WTC11 (cell line): ENCODE measurements at regions not wholly inside any gene's neighbourhood (a gene's known extent, or its start where the extent isn't known, plus 50 kb on each side); places are given as distances from the start of the nearest gene placed in this dataset.

Experiments used
- ATAC-seq: fragments of 200-7000 bp; cut with Tn5 transposase; 2 replicates; pipeline ENCODE4 v1.10.0; 2021; ENCODE audit warnings: mild to moderate bottlenecking, moderate library complexity
- CTCF ChIA-PET: fragments of 300-600 bp; sonication (Branson Sonifier 250); formaldehyde crosslinking; loops from one replicate; lab custom pipeline; 2021; ENCODE audit warnings: antibody characterized with exemption; lab: Charles Lee
- POLR2A ChIA-PET: fragments of 350-600 bp; sonication (Branson Sonifier 250); formaldehyde crosslinking; loops from one replicate; lab custom pipeline; 2021; ENCODE audit warnings: antibody characterized with exemption; lab: Charles Lee
- DNase-seq: peaks from one replicate; pipeline ENCODE4 v3.0.0; 2021; ENCODE audit warnings: low spot score
- H3K27ac Mint-ChIP-seq: 2 replicates; pipeline ENCODE4 v1.8.0; 2021; ENCODE audit warnings: mixed read lengths
- H3K27me3 Mint-ChIP-seq: 2 replicates; pipeline ENCODE4 v1.8.0; 2021; ENCODE audit warnings: low read depth, mild to moderate bottlenecking, moderate library complexity, mixed read lengths
- H3K36me3 Mint-ChIP-seq: 2 replicates; pipeline ENCODE4 v1.8.0; 2021; ENCODE audit warnings: mixed read lengths
- H3K4me1 Mint-ChIP-seq: 2 replicates; pipeline ENCODE4 v1.8.0; 2022; ENCODE audit warnings: mixed read lengths
- H3K4me3 Mint-ChIP-seq: 2 replicates; pipeline ENCODE4 v1.8.0; 2021; ENCODE audit warnings: mild to moderate bottlenecking, moderate library complexity, mixed read lengths
- H3K9me3 Mint-ChIP-seq: 2 replicates; pipeline ENCODE4 v1.8.0; 2021; ENCODE audit warnings: mixed read lengths
- ATF1 ChIP-seq: sonication (generic); formaldehyde crosslinking; IDR thresholded peaks from 2 replicates; pipeline ENCODE4 v1.8.1; 2023; ENCODE audit warnings: mild to moderate bottlenecking, moderate library complexity, missing genetic modification reagents
- CREM ChIP-seq: sonication (generic); formaldehyde crosslinking; IDR thresholded peaks from 2 replicates; pipeline ENCODE4 v1.8.1; 2022; ENCODE audit warnings: mild to moderate bottlenecking, missing genetic modification reagents, moderate library complexity
- JUN ChIP-seq: sonication (generic); formaldehyde crosslinking; IDR thresholded peaks from 2 replicates; pipeline ENCODE4 v1.8.0; 2023; ENCODE audit warnings: mild to moderate bottlenecking, missing genetic modification reagents
- NR3C1 ChIP-seq: sonication (generic); formaldehyde crosslinking; conservative IDR thresholded peaks from 2 replicates; pipeline ENCODE4 v1.8.1; 2023; ENCODE audit warnings: low read depth, mild to moderate bottlenecking, missing genetic modification reagents
- OVOL2 ChIP-seq: fragments of 250-450 bp; sonication (Bioruptor Pico); IDR thresholded peaks from 2 replicates; pipeline ENCODE4 v1.9.0; 2021; ENCODE audit warnings: mild to moderate bottlenecking, borderline replicate concordance
- TCF7 ChIP-seq: sonication (generic); formaldehyde crosslinking; IDR thresholded peaks from 2 replicates; pipeline ENCODE4 v1.8.0; 2022; ENCODE audit warnings: mild to moderate bottlenecking, low read depth, missing genetic modification reagents, moderate library complexity
- TP53 ChIP-seq: sonication (generic); formaldehyde crosslinking; IDR thresholded peaks from 2 replicates; pipeline ENCODE4 v1.8.1; 2023; ENCODE audit warnings: mild to moderate bottlenecking, missing genetic modification reagents
- ZNF121 ChIP-seq: sonication (generic); formaldehyde crosslinking; IDR thresholded peaks from 2 replicates; pipeline ENCODE4 v1.8.0; 2023; ENCODE audit warnings: missing genetic modification reagents
- ZNF232 ChIP-seq: sonication (generic); formaldehyde crosslinking; IDR thresholded peaks from 2 replicates; pipeline ENCODE4 v1.8.0; 2022; ENCODE audit warnings: mild to moderate bottlenecking, missing genetic modification reagents
- ZNF671 ChIP-seq: fragments of 250-450 bp; sonication (Bioruptor Pico); IDR thresholded peaks from 2 replicates; pipeline ENCODE4 v1.8.0; 2021; ENCODE audit warnings: mild to moderate bottlenecking
- TF ChIP-seq, protein P1 (sequence below): fragments of 250-450 bp; sonication (Bioruptor Pico); IDR thresholded peaks from 2 replicates; pipeline ENCODE4 v1.9.0; 2021; ENCODE audit warnings: moderate library complexity, mild to moderate bottlenecking, inconsistent platforms, borderline replicate concordance
- TF ChIP-seq, protein P2 (sequence below): sonication (generic); formaldehyde crosslinking; IDR thresholded peaks from 2 replicates; pipeline ENCODE4 v1.8.0; 2023; ENCODE audit warnings: missing genetic modification reagents
- TF ChIP-seq, protein P3 (sequence below): fragments of 250-450 bp; sonication (Bioruptor Pico); IDR thresholded peaks from 2 replicates; pipeline ENCODE4 v1.9.0; 2021; ENCODE audit warnings: mild to moderate bottlenecking
- TF ChIP-seq, protein P4 (sequence below): fragments of 250-450 bp; sonication (Bioruptor Pico); IDR thresholded peaks from 2 replicates; pipeline ENCODE4 v1.9.0; 2021; ENCODE audit warnings: mild to moderate bottlenecking
- TF ChIP-seq, protein P5 (sequence below): sonication (generic); formaldehyde crosslinking; IDR thresholded peaks from 2 replicates; pipeline ENCODE4 v1.8.0; 2022; ENCODE audit warnings: missing genetic modification reagents
- TF ChIP-seq, protein P6 (sequence below): fragments of 250-450 bp; sonication (Bioruptor Pico); IDR thresholded peaks from 2 replicates; pipeline ENCODE4 v2.1.2; 2022; ENCODE audit warnings: mild to moderate bottlenecking, moderate library complexity

DNA sequence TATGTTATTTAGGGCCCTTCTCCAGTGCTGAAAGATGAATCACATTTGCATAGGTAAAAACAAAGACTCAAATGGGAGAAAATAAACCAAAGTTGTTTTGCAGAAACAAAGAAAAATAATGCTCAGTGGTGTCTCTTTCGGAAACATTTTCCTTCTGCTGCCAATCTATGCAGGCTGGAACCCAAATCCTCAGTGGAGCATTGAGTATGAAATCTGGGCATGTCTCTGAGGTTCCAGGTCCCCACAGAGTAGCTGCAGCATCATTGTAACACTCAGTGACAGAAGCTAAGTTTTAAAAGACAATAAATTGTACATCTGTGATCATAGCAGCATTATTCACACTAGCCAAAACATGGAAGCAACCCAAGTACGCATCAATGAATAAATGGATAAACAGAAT lies 303.6 kb downstream of the FBXW7 start (continued):
- TF ChIP-seq, protein P1, sequence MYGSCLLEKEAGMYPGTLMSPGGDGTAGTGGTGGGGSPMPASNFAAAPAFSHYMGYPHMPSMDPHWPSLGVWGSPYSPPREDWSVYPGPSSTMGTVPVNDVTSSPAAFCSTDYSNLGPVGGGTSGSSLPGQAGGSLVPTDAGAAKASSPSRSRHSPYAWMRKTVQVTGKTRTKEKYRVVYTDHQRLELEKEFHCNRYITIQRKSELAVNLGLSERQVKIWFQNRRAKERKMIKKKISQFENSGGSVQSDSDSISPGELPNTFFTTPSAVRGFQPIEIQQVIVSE (CRISPR knock-in tag), result no peak
- TF ChIP-seq ATF1 (CRISPR knock-in tag) (no peak), CREM (no peak), TP53 (no peak), TCF7 (no peak), ZNF671 (no peak), NR3C1 (no peak)
- TF ChIP-seq, protein P2, sequence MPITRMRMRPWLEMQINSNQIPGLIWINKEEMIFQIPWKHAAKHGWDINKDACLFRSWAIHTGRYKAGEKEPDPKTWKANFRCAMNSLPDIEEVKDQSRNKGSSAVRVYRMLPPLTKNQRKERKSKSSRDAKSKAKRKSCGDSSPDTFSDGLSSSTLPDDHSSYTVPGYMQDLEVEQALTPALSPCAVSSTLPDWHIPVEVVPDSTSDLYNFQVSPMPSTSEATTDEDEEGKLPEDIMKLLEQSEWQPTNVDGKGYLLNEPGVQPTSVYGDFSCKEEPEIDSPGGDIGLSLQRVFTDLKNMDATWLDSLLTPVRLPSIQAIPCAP, result no peak
- TF ChIP-seq, protein P3, sequence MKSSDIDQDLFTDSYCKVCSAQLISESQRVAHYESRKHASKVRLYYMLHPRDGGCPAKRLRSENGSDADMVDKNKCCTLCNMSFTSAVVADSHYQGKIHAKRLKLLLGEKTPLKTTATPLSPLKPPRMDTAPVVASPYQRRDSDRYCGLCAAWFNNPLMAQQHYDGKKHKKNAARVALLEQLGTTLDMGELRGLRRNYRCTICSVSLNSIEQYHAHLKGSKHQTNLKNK, result no peak
- TF ChIP-seq, protein P4, sequence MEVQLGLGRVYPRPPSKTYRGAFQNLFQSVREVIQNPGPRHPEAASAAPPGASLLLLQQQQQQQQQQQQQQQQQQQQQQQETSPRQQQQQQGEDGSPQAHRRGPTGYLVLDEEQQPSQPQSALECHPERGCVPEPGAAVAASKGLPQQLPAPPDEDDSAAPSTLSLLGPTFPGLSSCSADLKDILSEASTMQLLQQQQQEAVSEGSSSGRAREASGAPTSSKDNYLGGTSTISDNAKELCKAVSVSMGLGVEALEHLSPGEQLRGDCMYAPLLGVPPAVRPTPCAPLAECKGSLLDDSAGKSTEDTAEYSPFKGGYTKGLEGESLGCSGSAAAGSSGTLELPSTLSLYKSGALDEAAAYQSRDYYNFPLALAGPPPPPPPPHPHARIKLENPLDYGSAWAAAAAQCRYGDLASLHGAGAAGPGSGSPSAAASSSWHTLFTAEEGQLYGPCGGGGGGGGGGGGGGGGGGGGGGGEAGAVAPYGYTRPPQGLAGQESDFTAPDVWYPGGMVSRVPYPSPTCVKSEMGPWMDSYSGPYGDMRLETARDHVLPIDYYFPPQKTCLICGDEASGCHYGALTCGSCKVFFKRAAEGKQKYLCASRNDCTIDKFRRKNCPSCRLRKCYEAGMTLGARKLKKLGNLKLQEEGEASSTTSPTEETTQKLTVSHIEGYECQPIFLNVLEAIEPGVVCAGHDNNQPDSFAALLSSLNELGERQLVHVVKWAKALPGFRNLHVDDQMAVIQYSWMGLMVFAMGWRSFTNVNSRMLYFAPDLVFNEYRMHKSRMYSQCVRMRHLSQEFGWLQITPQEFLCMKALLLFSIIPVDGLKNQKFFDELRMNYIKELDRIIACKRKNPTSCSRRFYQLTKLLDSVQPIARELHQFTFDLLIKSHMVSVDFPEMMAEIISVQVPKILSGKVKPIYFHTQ (CRISPR knock-in tag), result no peak

DNA sequence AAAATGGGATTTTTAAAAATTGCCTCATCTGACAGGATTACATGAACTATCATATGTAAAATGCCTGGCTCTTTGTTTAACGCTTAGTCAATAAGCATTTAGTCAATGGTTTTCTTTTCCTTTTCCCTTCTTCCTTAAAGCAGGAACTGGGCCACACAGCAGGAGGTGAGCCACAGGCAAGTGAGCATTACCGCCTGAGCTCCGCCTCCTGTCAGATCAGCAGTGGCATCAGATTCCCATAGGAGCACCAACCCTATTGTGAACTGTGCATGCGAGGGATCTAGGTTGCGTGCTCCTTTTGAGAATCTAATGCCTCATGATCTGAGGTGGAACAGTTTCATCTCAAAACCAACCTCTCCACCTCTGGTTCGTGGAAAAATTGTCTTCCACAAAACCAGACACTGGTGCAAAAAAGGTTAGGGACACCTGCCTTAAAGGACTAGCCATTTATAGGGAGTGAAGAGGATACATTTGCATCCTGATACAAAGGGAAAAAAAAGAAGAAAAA lies 306.1 kb downstream of the FBXW7 start:
- POLR2A ChIA-PET, result no interaction called here
- CTCF ChIA-PET, result no interaction called here

DNA sequence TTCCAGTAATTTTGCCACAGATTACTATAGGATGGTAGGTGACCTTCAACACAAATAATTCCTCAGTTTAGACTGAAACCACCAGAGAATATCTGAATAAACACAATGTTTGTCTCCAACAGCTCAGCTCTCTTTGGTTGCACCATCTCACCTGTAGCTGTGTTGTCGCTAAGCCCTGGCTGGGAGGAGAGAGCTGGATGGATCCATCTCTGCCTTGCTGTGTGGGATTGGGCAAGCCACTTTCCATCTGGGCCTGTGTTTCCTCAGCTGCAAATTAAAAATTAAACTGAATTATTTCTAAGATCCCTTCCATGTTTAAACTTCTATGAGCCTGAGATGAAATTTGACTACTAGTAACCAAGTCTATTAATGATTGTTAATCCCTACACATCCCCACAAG lies 310.2 kb downstream of the FBXW7 start:
- no peak for TF ChIP-seq ZNF232 (CRISPR knock-in tag)
- TF ChIP-seq, protein P5, sequence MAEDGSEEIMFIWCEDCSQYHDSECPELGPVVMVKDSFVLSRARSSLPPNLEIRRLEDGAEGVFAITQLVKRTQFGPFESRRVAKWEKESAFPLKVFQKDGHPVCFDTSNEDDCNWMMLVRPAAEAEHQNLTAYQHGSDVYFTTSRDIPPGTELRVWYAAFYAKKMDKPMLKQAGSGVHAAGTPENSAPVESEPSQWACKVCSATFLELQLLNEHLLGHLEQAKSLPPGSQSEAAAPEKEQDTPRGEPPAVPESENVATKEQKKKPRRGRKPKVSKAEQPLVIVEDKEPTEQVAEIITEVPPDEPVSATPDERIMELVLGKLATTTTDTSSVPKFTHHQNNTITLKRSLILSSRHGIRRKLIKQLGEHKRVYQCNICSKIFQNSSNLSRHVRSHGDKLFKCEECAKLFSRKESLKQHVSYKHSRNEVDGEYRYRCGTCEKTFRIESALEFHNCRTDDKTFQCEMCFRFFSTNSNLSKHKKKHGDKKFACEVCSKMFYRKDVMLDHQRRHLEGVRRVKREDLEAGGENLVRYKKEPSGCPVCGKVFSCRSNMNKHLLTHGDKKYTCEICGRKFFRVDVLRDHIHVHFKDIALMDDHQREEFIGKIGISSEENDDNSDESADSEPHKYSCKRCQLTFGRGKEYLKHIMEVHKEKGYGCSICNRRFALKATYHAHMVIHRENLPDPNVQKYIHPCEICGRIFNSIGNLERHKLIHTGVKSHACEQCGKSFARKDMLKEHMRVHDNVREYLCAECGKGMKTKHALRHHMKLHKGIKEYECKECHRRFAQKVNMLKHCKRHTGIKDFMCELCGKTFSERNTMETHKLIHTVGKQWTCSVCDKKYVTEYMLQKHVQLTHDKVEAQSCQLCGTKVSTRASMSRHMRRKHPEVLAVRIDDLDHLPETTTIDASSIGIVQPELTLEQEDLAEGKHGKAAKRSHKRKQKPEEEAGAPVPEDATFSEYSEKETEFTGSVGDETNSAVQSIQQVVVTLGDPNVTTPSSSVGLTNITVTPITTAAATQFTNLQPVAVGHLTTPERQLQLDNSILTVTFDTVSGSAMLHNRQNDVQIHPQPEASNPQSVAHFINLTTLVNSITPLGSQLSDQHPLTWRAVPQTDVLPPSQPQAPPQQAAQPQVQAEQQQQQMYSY (CRISPR knock-in tag), result peak; percentile 57; the same call in 1 of the 2 replicates
- TF ChIP-seq, protein P6, sequence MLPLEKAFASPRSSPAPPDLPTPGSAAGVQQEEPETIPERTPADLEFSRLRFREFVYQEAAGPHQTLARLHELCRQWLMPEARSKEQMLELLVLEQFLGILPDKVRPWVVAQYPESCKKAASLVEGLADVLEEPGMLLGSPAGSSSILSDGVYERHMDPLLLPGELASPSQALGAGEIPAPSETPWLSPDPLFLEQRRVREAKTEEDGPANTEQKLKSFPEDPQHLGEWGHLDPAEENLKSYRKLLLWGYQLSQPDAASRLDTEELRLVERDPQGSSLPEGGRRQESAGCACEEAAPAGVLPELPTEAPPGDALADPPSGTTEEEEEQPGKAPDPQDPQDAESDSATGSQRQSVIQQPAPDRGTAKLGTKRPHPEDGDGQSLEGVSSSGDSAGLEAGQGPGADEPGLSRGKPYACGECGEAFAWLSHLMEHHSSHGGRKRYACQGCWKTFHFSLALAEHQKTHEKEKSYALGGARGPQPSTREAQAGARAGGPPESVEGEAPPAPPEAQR (CRISPR knock-in tag), result no peak
- TF ChIP-seq, all 79 proteins: peak for 1
- Mint-ChIP-seq H3K36me3 (peaks cover 10% of the 10 kb centered on the region), H3K9me3 (peaks cover 16% of the 10 kb centered on the region)

More for the DNA sequence above, 306.1 kb downstream of the FBXW7 start:
- DNase-seq (peak; percentile 24), ATAC-seq (no peak; the same call in 1 of the 2 replicates)
- Mint-ChIP-seq H3K27ac (no peak overlapping the region), H3K4me3 (no peak overlapping the region), H3K4me1 (peaks cover 33% of the 10 kb centered on the region), H3K9me3 (peaks cover 17% of the 10 kb centered on the region), H3K36me3 (peaks cover 17% of the 10 kb centered on the region), H3K27me3 (no peaks in the 10 kb centered on the region)
- TF ChIP-seq, protein P3, result no peak
- TF ChIP-seq, protein P4 (CRISPR knock-in tag), result no peak
- no peak for TF ChIP-seq OVOL2
- no peak for TF ChIP-seq TP53
- TF ChIP-seq JUN (CRISPR knock-in tag), result no peak
- TF ChIP-seq ZNF121, result peak; percentile 95
- TF ChIP-seq CREM, result no peak

More for the DNA sequence above, 310.2 kb downstream of the FBXW7 start:
- ChIA-PET CTCF (no interaction called here), POLR2A (no interaction called here)
- DNase-seq (no peak), ATAC-seq (no peak)
- peaks cover 30% of the 10 kb centered on the region for H3K4me1 Mint-ChIP-seq
- H3K27me3 Mint-ChIP-seq, result no peaks in the 10 kb centered on the region
- H3K27ac Mint-ChIP-seq, result no peak overlapping the region
- H3K4me3 Mint-ChIP-seq, result no peak overlapping the region
